Kidney epithelial cell (primary cell): ENCODE measurements at regions not wholly inside any gene's neighbourhood (a gene's known extent, or its start where the extent isn't known, plus 50 kb on each side); places are given as distances from the start of the nearest gene placed in this dataset.
"Not testable (repeated sequence)": the region's sequence is repeated elsewhere in the genome, so short reads cannot be mapped to it uniquely, and the experiment has no call there.

Experiments used
- DNase-seq: peaks from one replicate; pipeline ENCODE4 v3.0.0-alpha.2; 2010; ENCODE audit warnings: low read depth
- H3K27me3 ChIP-seq: 2 replicates; pipeline ENCODE4 v1.6.0; 2011; ENCODE audit warnings: low read length; ENCODE audit not compliant: control insufficient read depth, insufficient read depth
- H3K36me3 ChIP-seq: 2 replicates; pipeline ENCODE4 v1.5.1; 2011; ENCODE audit warnings: low read length; ENCODE audit not compliant: control insufficient read depth, insufficient read depth
- H3K4me3 ChIP-seq: 2 replicates; pipeline ENCODE4 v1.5.1; 2011; ENCODE audit warnings: low read depth, mild to moderate bottlenecking, control low read depth, low read length
- TF ChIP-seq, protein P1 (sequence below): IDR thresholded peaks from 2 replicates; pipeline ENCODE4 v1.5.1; 2011; ENCODE audit warnings: mild to moderate bottlenecking, moderate library complexity, low read length, control low read depth, inconsistent platforms; ENCODE audit not compliant: insufficient read depth, poor library complexity, severe bottlenecking

GRCh38 chr4:111955001-111955400 lies 190.3 kb upstream of the FAM241A start:
- TF ChIP-seq, protein P1, sequence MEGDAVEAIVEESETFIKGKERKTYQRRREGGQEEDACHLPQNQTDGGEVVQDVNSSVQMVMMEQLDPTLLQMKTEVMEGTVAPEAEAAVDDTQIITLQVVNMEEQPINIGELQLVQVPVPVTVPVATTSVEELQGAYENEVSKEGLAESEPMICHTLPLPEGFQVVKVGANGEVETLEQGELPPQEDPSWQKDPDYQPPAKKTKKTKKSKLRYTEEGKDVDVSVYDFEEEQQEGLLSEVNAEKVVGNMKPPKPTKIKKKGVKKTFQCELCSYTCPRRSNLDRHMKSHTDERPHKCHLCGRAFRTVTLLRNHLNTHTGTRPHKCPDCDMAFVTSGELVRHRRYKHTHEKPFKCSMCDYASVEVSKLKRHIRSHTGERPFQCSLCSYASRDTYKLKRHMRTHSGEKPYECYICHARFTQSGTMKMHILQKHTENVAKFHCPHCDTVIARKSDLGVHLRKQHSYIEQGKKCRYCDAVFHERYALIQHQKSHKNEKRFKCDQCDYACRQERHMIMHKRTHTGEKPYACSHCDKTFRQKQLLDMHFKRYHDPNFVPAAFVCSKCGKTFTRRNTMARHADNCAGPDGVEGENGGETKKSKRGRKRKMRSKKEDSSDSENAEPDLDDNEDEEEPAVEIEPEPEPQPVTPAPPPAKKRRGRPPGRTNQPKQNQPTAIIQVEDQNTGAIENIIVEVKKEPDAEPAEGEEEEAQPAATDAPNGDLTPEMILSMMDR = no peak
- Histone ChIP-seq H3K27me3 (no peaks in the 10 kb centered on the region), H3K36me3 (no peaks in the 10 kb centered on the region), H3K4me3 (no peak overlapping the region)
- no peak for DNase-seq

DNA sequence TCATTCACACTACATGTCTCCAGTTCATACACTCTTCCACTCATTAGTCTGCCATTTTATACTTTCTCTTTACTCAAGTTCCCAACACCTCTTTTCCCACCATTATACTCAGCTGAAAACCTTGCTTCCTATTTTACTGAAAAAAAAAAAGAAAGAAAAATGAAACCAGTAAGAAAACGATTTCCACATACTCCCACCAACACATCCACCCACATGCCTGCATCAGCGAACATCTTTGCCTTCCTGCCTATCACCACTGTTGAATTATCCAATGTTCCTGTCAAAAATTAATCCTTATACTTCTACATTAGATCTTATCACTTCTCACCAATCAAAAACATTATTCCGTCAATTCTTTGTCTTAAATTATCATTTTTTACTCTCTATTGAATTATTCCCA lies 188.1 kb upstream of the FAM241A start:
- DNase-seq = no peak
- TF ChIP-seq, protein P1 = no peak
- no peaks in the 10 kb centered on the region for H3K27me3 ChIP-seq
- no peak overlapping the region for H3K4me3 ChIP-seq
- H3K36me3 ChIP-seq = no peaks in the 10 kb centered on the region

- H3K27me3 ChIP-seq = no peaks in the 10 kb centered on the region
- no peaks in the 10 kb centered on the region for H3K36me3 ChIP-seq
- DNase-seq = no peak
- no peak overlapping the region for H3K4me3 ChIP-seq
- TF ChIP-seq, protein P1 = no peak
Observed at GRCh38 chr4:111957997-111958396, 187.3 kb upstream of the FAM241A start.

- no peaks in the 10 kb centered on the region for H3K36me3 ChIP-seq
- TF ChIP-seq, protein P1 = no peak
- DNase-seq = no peak
- no peaks in the 10 kb centered on the region for H3K27me3 ChIP-seq
- no peak overlapping the region for H3K4me3 ChIP-seq
Observed at GRCh38 chr4:111959222-111959621, 186.0 kb upstream of the FAM241A start.

- Histone ChIP-seq H3K4me3 (no peak overlapping the region), H3K27me3 (no peaks in the 10 kb centered on the region), H3K36me3 (no peaks in the 10 kb centered on the region)
- TF ChIP-seq, protein P1 = no peak
- no peak for DNase-seq
Observed at GRCh38 chr4:111960241-111960667, 185.0 kb upstream of the FAM241A start.

- not testable (repeated sequence) for DNase-seq, H3K27me3 ChIP-seq, H3K36me3 ChIP-seq, H3K4me3 ChIP-seq
Observed at GRCh38 chr4:111961026-111961425, 184.2 kb upstream of the FAM241A start.

DNA sequence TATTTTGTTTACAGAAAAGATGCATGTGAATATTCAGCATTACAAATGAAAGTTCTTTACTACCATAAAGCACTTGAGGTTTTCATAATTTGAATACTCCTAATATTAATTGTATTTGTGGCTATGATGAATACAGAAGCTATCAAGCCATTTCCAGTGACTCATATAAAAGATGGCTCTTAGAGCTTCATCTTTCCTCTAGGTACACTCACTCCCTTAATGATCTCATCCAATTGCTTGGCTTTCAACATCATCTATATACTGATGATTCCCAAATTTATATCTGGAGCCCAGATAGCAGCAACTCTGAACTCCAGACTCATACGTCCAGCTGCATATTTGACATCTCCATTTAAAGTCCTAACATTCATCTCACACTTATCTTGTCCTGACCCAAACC lies 183.4 kb upstream of the FAM241A start:
- no peak overlapping the region for H3K4me3 ChIP-seq
- H3K27me3 ChIP-seq = no peaks in the 10 kb centered on the region
- H3K36me3 ChIP-seq = no peaks in the 10 kb centered on the region
- TF ChIP-seq, protein P1 = no peak
- DNase-seq = no peak
